ENCODE measurements at regions not wholly inside any gene's neighbourhood (a gene's known extent, or its start where the extent isn't known, plus 50 kb on each side); places are given as distances from the start of the nearest gene placed in this dataset.

GRCh38 chr17:43337684-43338428, 60.9 kb upstream of the ARL4D start:
- TF ChIP-seq CTCF (IDR thresholded peaks at IDR 0.05) (no peak), POLR2A (IDR thresholded peaks at IDR 0.05) (no peak)

Measured in lower leg skin (tissue), 3 donors.